PFSK-1 (cell line): ENCODE measurements at regions not wholly inside any gene's neighbourhood (a gene's known extent, or its start where the extent isn't known, plus 50 kb on each side); places are given as distances from the start of the nearest gene placed in this dataset.

ENCODE experiments used
- FOXP2 ChIP-seq: optimal IDR thresholded peaks from 2 replicates; pipeline ENCODE3; 2011; ENCODE audit warnings: borderline replicate concordance, control low read depth, inconsistent platforms; ENCODE audit not compliant: insufficient read depth; ENCODE audit errors: extremely low read length, extremely low read depth
- POLR2AphosphoS5 ChIP-seq: IDR thresholded peaks from 2 replicates; pipeline ENCODE4 v1.6.1; 2012; ENCODE audit warnings: low read depth, mild to moderate bottlenecking, control low read depth, low read length, moderate library complexity
- REST ChIP-seq, 2 experiments: IDR thresholded peaks; 2 replicates each; pipeline versions ENCODE4 v1.6.1 to v1.8.0; 2011 to 2012; ENCODE audit warnings: low read depth in 2 of 2, low read length in 2 of 2, control low read depth in 1 of 2, inconsistent platforms in 1 of 2, mild to moderate bottlenecking in 1 of 2, moderate library complexity in 1 of 2; ENCODE audit not compliant: insufficient read depth in 1 of 2
- SIN3A ChIP-seq: IDR thresholded peaks from 2 replicates; pipeline ENCODE4 v1.6.1; 2012; ENCODE audit warnings: mild to moderate bottlenecking, low read length, moderate library complexity, borderline replicate concordance; ENCODE audit not compliant: insufficient read depth
- TAF1 ChIP-seq: IDR thresholded peaks from 2 replicates; pipeline ENCODE4 v1.6.1; 2012; ENCODE audit warnings: low read length, control low read depth, borderline replicate concordance; ENCODE audit not compliant: insufficient read depth

GRCh38 chr4:181007751-181008150 is 1235.5 kb upstream of the TENM3 start:
- TF ChIP-seq REST (IDR thresholded peaks at IDR 0.05; ENCODE audit: insufficient read depth in 1 of 2, low read depth in 2 of 2, low read length in 2 of 2): no peak
- TF ChIP-seq TAF1: no peak
- TF ChIP-seq SIN3A: no peak
- TF ChIP-seq FOXP2: no peak

- TF ChIP-seq POLR2AphosphoS5 (no peak), SIN3A (no peak), REST (IDR thresholded peaks at IDR 0.05; ENCODE audit: insufficient read depth in 1 of 2, low read depth in 2 of 2, low read length in 2 of 2) (no peak), TAF1 (no peak), FOXP2 (no peak)
Measured at GRCh38 chr4:181008164-181008563, 1235.0 kb upstream of the TENM3 start.

GRCh38 chr4:181013162-181013561 is 1230.0 kb upstream of the TENM3 start:
- TF ChIP-seq FOXP2: no peak
- TF ChIP-seq TAF1: no peak
- no peak for TF ChIP-seq REST (IDR thresholded peaks at IDR 0.05; ENCODE audit: insufficient read depth in 1 of 2, low read depth in 2 of 2, low read length in 2 of 2)
- no peak for TF ChIP-seq SIN3A

- no peak for TF ChIP-seq FOXP2
- no peak for TF ChIP-seq TAF1
- no peak for TF ChIP-seq REST (IDR thresholded peaks at IDR 0.05; ENCODE audit: insufficient read depth in 1 of 2, low read depth in 2 of 2, low read length in 2 of 2)
- TF ChIP-seq SIN3A: no peak
- TF ChIP-seq POLR2AphosphoS5: no peak
Measured at GRCh38 chr4:181017038-181017437, 1226.2 kb upstream of the TENM3 start.

GRCh38 chr4:181018472-181018871 is 1224.7 kb upstream of the TENM3 start:
- TF ChIP-seq FOXP2 (no peak), REST (IDR thresholded peaks at IDR 0.05; ENCODE audit: insufficient read depth in 1 of 2, low read depth in 2 of 2, low read length in 2 of 2) (no peak), SIN3A (no peak), POLR2AphosphoS5 (no peak), TAF1 (no peak)
